BLaER1 (cell line): ENCODE measurements at regions not wholly inside any gene's neighbourhood (a gene's known extent, or its start where the extent isn't known, plus 50 kb on each side); places are given as distances from the start of the nearest gene placed in this dataset.
"Not testable (repeated sequence)": the region's sequence is repeated elsewhere in the genome, so short reads cannot be mapped to it uniquely, and the experiment has no call there.

Source experiments
- H3K27ac ChIP-seq: shearing (Covaris generic); formaldehyde crosslinking; 2 replicates; pipeline ENCODE4 v1.8.1; 2022
- H3K27me3 ChIP-seq: shearing (Covaris generic); formaldehyde crosslinking; 2 replicates; pipeline ENCODE4 v1.8.1; 2022
- H3K36me3 ChIP-seq: shearing (Covaris generic); formaldehyde crosslinking; 2 replicates; pipeline ENCODE4 v1.8.1; 2022
- H3K4me1 ChIP-seq: shearing (Covaris generic); formaldehyde crosslinking; 2 replicates; pipeline ENCODE4 v1.8.1; 2022
- H3K4me2 ChIP-seq: shearing (Covaris generic); formaldehyde crosslinking; 2 replicates; pipeline ENCODE4 v1.8.1; 2022
- H3K4me3 ChIP-seq: shearing (Covaris generic); formaldehyde crosslinking; 2 replicates; pipeline ENCODE4 v1.8.1; 2022
- H3K9ac ChIP-seq: shearing (Covaris generic); formaldehyde crosslinking; 2 replicates; pipeline ENCODE4 v1.8.1; 2022
- H3K9me3 ChIP-seq: shearing (Covaris generic); formaldehyde crosslinking; 2 replicates; pipeline ENCODE4 v1.8.1; 2022
- H4K20me1 ChIP-seq: shearing (Covaris generic); formaldehyde crosslinking; 2 replicates; pipeline ENCODE4 v1.8.1; 2022
- Cebpa-rat ChIP-seq: shearing (Covaris generic); IDR thresholded peaks from 2 replicates; pipeline ENCODE4 v1.8.1; 2022

- H3K9ac ChIP-seq, result no peak overlapping the region
- no peaks in the 10 kb centered on the region for H3K27me3 ChIP-seq
- H3K4me2 ChIP-seq, result no peak overlapping the region
- H3K4me1 ChIP-seq, result no peaks in the 10 kb centered on the region
- no peak overlapping the region for H3K4me3 ChIP-seq
- no peaks in the 10 kb centered on the region for H4K20me1 ChIP-seq
- peaks cover 47% of the 10 kb centered on the region for H3K9me3 ChIP-seq
- no peak overlapping the region for H3K27ac ChIP-seq
- no peak for TF ChIP-seq Cebpa-rat
- no peaks in the 10 kb centered on the region for H3K36me3 ChIP-seq
Measured at GRCh38 chr1:125087691-125088090, 3902.9 kb downstream of the SRGAP2C start.

GRCh38 chr1:125118147-125118993 lies 3933.6 kb downstream of the SRGAP2C start:
- Histone ChIP-seq H3K27me3 (no peaks in the 10 kb centered on the region), H3K36me3 (no peaks in the 10 kb centered on the region), H3K9me3 (peaks cover 32% of the 10 kb centered on the region), H3K4me3 (no peak overlapping the region), H3K27ac (no peak overlapping the region), H3K4me1 (no peaks in the 10 kb centered on the region), H3K4me2 (no peak overlapping the region), H4K20me1 (no peaks in the 10 kb centered on the region), H3K9ac (no peak overlapping the region)
- no peak for TF ChIP-seq Cebpa-rat

GRCh38 chr1:125119024-125119441 lies 3934.3 kb downstream of the SRGAP2C start:
- Histone ChIP-seq H4K20me1 (no peaks in the 10 kb centered on the region), H3K36me3 (no peaks in the 10 kb centered on the region), H3K9me3 (peaks cover 39% of the 10 kb centered on the region), H3K9ac (no peak overlapping the region), H3K27me3 (no peaks in the 10 kb centered on the region), H3K4me2 (no peak overlapping the region), H3K4me1 (no peaks in the 10 kb centered on the region), H3K27ac (no peak overlapping the region), H3K4me3 (no peak overlapping the region)
- no peak for TF ChIP-seq Cebpa-rat

DNA sequence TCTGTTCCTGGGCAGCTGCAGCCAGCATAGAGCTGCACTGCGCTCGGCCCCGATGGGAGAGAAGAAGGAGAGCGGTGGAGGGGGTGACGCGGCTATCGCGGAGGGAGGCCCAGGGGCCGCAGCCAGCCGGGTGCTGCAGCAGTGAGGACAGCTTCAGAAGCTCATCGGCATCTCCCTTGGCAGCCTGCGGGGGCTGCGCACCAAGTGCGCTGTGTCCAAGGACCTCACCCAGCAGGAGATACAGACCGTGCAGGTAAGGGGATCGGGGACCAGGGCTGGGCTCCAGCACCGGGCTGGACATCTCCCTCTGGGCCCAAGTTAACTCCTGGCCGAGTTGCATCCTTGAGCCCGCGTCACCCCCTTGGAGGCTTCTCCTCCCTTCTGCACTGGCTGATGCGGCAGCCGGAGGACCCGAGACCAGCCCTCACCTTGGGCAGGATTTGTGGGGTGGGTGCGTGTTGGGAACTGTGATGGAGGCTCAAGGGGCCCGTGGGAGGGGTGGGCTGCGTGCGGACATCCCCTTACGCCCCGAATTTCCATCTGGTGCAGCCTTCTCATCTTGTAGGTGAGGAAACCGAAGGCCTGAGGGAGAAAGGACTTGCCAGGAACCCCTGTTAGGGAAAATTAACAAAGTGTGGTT lies 3934.9 kb downstream of the SRGAP2C start:
- H4K20me1 ChIP-seq, H3K4me2 ChIP-seq, H3K9ac ChIP-seq, H3K27me3 ChIP-seq, H3K36me3 ChIP-seq, H3K4me3 ChIP-seq, H3K27ac ChIP-seq, H3K4me1 ChIP-seq: not testable (repeated sequence)
- H3K9me3 ChIP-seq, result peaks cover 40% of the 10 kb centered on the region

- H3K4me1 ChIP-seq, H3K27ac ChIP-seq, H3K4me3 ChIP-seq, H3K36me3 ChIP-seq, H3K4me2 ChIP-seq, H4K20me1 ChIP-seq, H3K27me3 ChIP-seq, H3K9ac ChIP-seq: not testable (repeated sequence)
- H3K9me3 ChIP-seq, result peaks cover 40% of the 10 kb centered on the region
Measured at GRCh38 chr1:125122579-125122978, 3937.8 kb downstream of the SRGAP2C start.
